ENCODE measurements at regions not wholly inside any gene's neighbourhood (a gene's known extent, or its start where the extent isn't known, plus 50 kb on each side); places are given as distances from the start of the nearest gene placed in this dataset.

GRCh38 chrX:78383594-78383993 is 56.2 kb upstream of the CYSLTR1 start:
- H3K4me3 ChIP-seq (ENCODE audit: low read length): no peak overlapping the region
- no peak overlapping the region for H3K27ac ChIP-seq (ENCODE audit: low read length)
- Mint-ChIP-seq H3K4me3 (no peak overlapping the region), H3K27me3 (ENCODE audit: low read depth in 2 of 2) (peaks cover 0 to 31% of the 10 kb centered on the region in 2 donors), H3K4me1 (peaks cover 6 to 9% of the 10 kb centered on the region in 2 donors), H3K27ac (no peak overlapping the region), H3K9me3 (no peaks in the 10 kb centered on the region), H3K36me3 (peaks cover 11% of the 10 kb centered on the region)
- peaks cover 6% of the 10 kb centered on the region for H3K9me3 ChIP-seq (ENCODE audit: control insufficient read depth, insufficient read depth, low read length)
- no peaks in the 10 kb centered on the region for H3K4me1 ChIP-seq (ENCODE audit: control insufficient read depth, insufficient read depth, low read length)
- 83% methylated on average over 2 of the region's 3 CpGs for WGBS (ENCODE audit: insufficient coverage)
- DNase-seq (no peak), ATAC-seq (no peak)
- no peaks in the 10 kb centered on the region for H3K27me3 ChIP-seq (ENCODE audit: control insufficient read depth, insufficient read depth, low read length)
- no peaks in the 10 kb centered on the region for H3K36me3 ChIP-seq (ENCODE audit: control insufficient read depth, insufficient read depth, low read length)
- intact Hi-C loops (cut with micrococcal nuclease): no loop called here
- no peak for TF ChIP-seq CTCF (IDR thresholded peaks at IDR 0.05)

GRCh38 chrX:78378476-78379115 is 51.2 kb upstream of the CYSLTR1 start:
- Histone ChIP-seq H3K27ac (ENCODE audit: low read length) (no peak overlapping the region), H3K27me3 (ENCODE audit: control insufficient read depth, insufficient read depth, low read length) (no peaks in the 10 kb centered on the region), H3K36me3 (ENCODE audit: control insufficient read depth, insufficient read depth, low read length) (no peaks in the 10 kb centered on the region), H3K9me3 (ENCODE audit: control insufficient read depth, insufficient read depth, low read length) (no peaks in the 10 kb centered on the region), H3K4me1 (ENCODE audit: control insufficient read depth, insufficient read depth, low read length) (no peaks in the 10 kb centered on the region), H3K4me3 (ENCODE audit: low read length) (no peak overlapping the region)
- DNase-seq (no peak), ATAC-seq (no peak)
- no peak for TF ChIP-seq CTCF (IDR thresholded peaks at IDR 0.05)
- H3K36me3 Mint-ChIP-seq: peaks cover 11% of the 10 kb centered on the region
- peaks cover 0 to 12% of the 10 kb centered on the region in 2 donors for H3K27me3 Mint-ChIP-seq (ENCODE audit: low read depth in 2 of 2)
- intact Hi-C loops (cut with micrococcal nuclease): no loop called here
- H3K9me3 Mint-ChIP-seq: no peaks in the 10 kb centered on the region
- 37% methylated on average over 2 of the region's 2 CpGs for WGBS (ENCODE audit: insufficient coverage)
- peak overlapping the region in 1 of 2 donors; percentile 44 for H3K27ac Mint-ChIP-seq
- peaks cover 6 to 16% of the 10 kb centered on the region in 2 donors for H3K4me1 Mint-ChIP-seq
- no peak overlapping the region for H3K4me3 Mint-ChIP-seq
